Peyer's patch (tissue), 4 donors: ENCODE measurements at regions not wholly inside any gene's neighbourhood (a gene's known extent, or its start where the extent isn't known, plus 50 kb on each side); places are given as distances from the start of the nearest gene placed in this dataset.

ENCODE experiments used
- POLR2A ChIP-seq, 2 donors: fragments of 450-650 bp; IDR thresholded peaks; one replicate each; pipeline ENCODE4 v1.5.1; 2017; ENCODE audit warnings: antibody characterized with exemption in 2 of 2, mild to moderate bottlenecking in 2 of 2, moderate library complexity in 2 of 2
- TF ChIP-seq, protein P1 (sequence below), 6 experiments: fragments of 450-650 bp in 4 of 6; fragments of 200-600 bp in 2 of 6; sonication (generic) in 1 of 6; IDR thresholded peaks; one replicate each; pipeline ENCODE4 v1.5.1; 2017 to 2019; ENCODE audit warnings: antibody characterized with exemption in 6 of 6, mild to moderate bottlenecking in 3 of 6, moderate library complexity in 1 of 6

DNA sequence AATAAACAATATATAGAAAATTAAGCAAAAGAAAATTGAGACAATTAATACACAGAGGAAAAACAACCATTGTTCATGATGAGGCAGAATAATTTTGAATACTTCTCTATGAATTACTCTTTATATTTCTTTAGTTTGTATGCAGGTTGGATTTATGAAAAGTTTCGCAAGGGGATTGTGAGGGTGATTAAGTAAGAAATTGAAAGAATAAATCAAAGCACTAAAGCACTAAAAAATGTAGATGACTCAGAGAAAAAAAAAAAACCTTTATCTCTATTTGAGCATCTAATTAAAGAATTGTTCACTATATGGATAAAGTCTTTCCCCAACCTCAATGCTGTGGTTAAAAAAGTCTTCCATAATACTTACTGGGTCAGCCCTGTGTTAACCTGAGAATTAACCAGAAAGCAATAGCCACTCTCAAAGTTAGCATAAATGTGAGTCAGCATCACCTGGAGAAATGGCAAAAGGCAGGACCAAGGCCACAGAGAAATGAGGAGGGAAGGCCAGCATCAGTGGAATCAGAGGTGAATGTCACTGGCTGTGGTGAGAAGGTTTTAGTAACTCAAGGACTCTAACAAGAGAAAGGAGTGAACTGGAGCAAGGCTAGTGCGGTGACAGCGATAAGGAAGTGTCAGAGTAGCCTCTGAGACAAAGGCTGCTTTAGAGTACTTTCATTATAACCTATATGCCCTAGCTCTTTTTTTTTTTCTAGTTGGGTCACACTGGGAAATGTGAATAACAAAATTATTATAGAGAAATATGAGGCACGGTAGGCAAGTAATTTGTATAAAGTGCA, 310.4 kb downstream of the KCNC2 start:
- TF ChIP-seq, protein P1, sequence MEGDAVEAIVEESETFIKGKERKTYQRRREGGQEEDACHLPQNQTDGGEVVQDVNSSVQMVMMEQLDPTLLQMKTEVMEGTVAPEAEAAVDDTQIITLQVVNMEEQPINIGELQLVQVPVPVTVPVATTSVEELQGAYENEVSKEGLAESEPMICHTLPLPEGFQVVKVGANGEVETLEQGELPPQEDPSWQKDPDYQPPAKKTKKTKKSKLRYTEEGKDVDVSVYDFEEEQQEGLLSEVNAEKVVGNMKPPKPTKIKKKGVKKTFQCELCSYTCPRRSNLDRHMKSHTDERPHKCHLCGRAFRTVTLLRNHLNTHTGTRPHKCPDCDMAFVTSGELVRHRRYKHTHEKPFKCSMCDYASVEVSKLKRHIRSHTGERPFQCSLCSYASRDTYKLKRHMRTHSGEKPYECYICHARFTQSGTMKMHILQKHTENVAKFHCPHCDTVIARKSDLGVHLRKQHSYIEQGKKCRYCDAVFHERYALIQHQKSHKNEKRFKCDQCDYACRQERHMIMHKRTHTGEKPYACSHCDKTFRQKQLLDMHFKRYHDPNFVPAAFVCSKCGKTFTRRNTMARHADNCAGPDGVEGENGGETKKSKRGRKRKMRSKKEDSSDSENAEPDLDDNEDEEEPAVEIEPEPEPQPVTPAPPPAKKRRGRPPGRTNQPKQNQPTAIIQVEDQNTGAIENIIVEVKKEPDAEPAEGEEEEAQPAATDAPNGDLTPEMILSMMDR (IDR thresholded peaks at IDR 0.05) = no peak
- no peak for TF ChIP-seq POLR2A (IDR thresholded peaks at IDR 0.05)
